Peyer's patch (tissue), 4 donors: ENCODE measurements at regions not wholly inside any gene's neighbourhood (a gene's known extent, or its start where the extent isn't known, plus 50 kb on each side); places are given as distances from the start of the nearest gene placed in this dataset.

ENCODE experiments used
- DNase-seq, 3 donors: peaks; one replicate each; pipeline ENCODE4 v3.0.0-alpha.2; 2017 to 2019
- H3K27ac ChIP-seq, 4 donors: fragments of 200-600 bp; sonication (generic); one replicate each; pipeline ENCODE4 v1.5.1; 2016 to 2019
- H3K27me3 ChIP-seq, 2 donors: fragments of 200-600 bp; sonication (generic); one replicate each; pipeline ENCODE4 v1.5.1; 2019
- H3K36me3 ChIP-seq, 3 donors: fragments of 200-600 bp; sonication (generic); one replicate each; pipeline ENCODE4 v1.5.1; 2016 to 2019
- H3K4me1 ChIP-seq, 4 donors: fragments of 200-600 bp; sonication (generic); one replicate each; pipeline ENCODE4 v1.5.1; 2016 to 2019
- H3K4me3 ChIP-seq, 4 donors: fragments of 200-600 bp; sonication (generic); 1 replicate in 3 of 4; 2 replicates in 1 of 4; pipeline ENCODE4 v1.5.1; 2016 to 2019; ENCODE audit warnings: mild to moderate bottlenecking in 1 of 4
- H3K9me3 ChIP-seq, 4 donors: fragments of 200-600 bp; sonication (generic); one replicate each; pipeline ENCODE4 v1.5.1; 2016 to 2019; ENCODE audit warnings: mild to moderate bottlenecking in 1 of 4
- CTCF ChIP-seq, 6 experiments: fragments of 450-650 bp in 4 of 6; fragments of 200-600 bp in 2 of 6; sonication (generic) in 1 of 6; IDR thresholded peaks; one replicate each; pipeline ENCODE4 v1.5.1; 2017 to 2019; ENCODE audit warnings: antibody characterized with exemption in 6 of 6, mild to moderate bottlenecking in 3 of 6, moderate library complexity in 1 of 6
- POLR2A ChIP-seq, 2 donors: fragments of 450-650 bp; IDR thresholded peaks; one replicate each; pipeline ENCODE4 v1.5.1; 2017; ENCODE audit warnings: antibody characterized with exemption in 2 of 2, mild to moderate bottlenecking in 2 of 2, moderate library complexity in 2 of 2

DNA sequence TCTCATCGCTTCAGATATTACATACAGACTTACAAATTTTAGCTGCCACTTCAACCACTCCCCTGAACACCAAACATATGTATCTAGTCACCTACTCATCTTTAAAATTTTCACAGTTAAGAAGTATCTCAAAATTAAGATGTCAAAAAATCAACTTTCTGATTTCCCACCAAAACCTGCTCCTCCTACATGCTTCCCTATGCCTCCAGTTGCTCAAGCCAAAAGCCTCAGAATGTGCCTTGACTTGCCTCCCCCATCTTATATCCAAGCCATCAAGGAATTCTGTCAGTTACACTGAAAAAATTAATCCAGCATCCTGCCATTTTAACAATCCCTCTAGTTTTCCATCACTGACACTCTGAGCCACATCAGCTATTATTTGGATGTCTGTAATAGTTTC is 85.0 kb downstream of the SPRY2 start:
- no peak for DNase-seq
- no peaks in the 10 kb centered on the region for H3K27me3 ChIP-seq
- no peak overlapping the region for H3K27ac ChIP-seq
- peaks cover 0 to 3% (median 0%) of the 10 kb centered on the region in 4 donors for H3K4me1 ChIP-seq
- no peak for TF ChIP-seq POLR2A (IDR thresholded peaks at IDR 0.05)
- TF ChIP-seq CTCF (IDR thresholded peaks at IDR 0.05), result no peak
- H3K4me3 ChIP-seq, result no peak overlapping the region
- no peaks in the 10 kb centered on the region for H3K9me3 ChIP-seq
- no peaks in the 10 kb centered on the region for H3K36me3 ChIP-seq

GRCh38 chr13:80251403-80251802 is 89.5 kb downstream of the SPRY2 start:
- H3K27me3 ChIP-seq, result no peaks in the 10 kb centered on the region
- H3K36me3 ChIP-seq, result no peaks in the 10 kb centered on the region
- no peak overlapping the region for H3K27ac ChIP-seq
- TF ChIP-seq POLR2A (IDR thresholded peaks at IDR 0.05) (no peak), CTCF (IDR thresholded peaks at IDR 0.05) (peak in 2 of 6 experiments; percentile 14 to 15)
- no peaks in the 10 kb centered on the region for H3K4me1 ChIP-seq
- H3K4me3 ChIP-seq, result no peak overlapping the region
- no peaks in the 10 kb centered on the region for H3K9me3 ChIP-seq
- DNase-seq, result no peak

GRCh38 chr13:80250213-80250810 is 90.6 kb downstream of the SPRY2 start:
- Histone ChIP-seq H3K27me3 (no peaks in the 10 kb centered on the region), H3K9me3 (no peaks in the 10 kb centered on the region), H3K4me3 (no peak overlapping the region), H3K36me3 (no peaks in the 10 kb centered on the region), H3K4me1 (no peaks in the 10 kb centered on the region), H3K27ac (no peak overlapping the region)
- TF ChIP-seq CTCF (IDR thresholded peaks at IDR 0.05) (no peak), POLR2A (IDR thresholded peaks at IDR 0.05) (no peak)
- DNase-seq, result no peak

GRCh38 chr13:80249516-80250212 is 91.3 kb downstream of the SPRY2 start:
- Histone ChIP-seq H3K36me3 (no peaks in the 10 kb centered on the region), H3K9me3 (no peaks in the 10 kb centered on the region), H3K27me3 (no peaks in the 10 kb centered on the region), H3K4me3 (no peak overlapping the region), H3K27ac (no peak overlapping the region), H3K4me1 (no peaks in the 10 kb centered on the region)
- no peak for DNase-seq
- TF ChIP-seq CTCF (IDR thresholded peaks at IDR 0.05) (no peak), POLR2A (IDR thresholded peaks at IDR 0.05) (no peak)

GRCh38 chr13:80245162-80245733 is 95.7 kb downstream of the SPRY2 start:
- no peaks in the 10 kb centered on the region for H3K27me3 ChIP-seq
- no peaks in the 10 kb centered on the region for H3K4me1 ChIP-seq
- no peak for TF ChIP-seq CTCF (IDR thresholded peaks at IDR 0.05)
- no peak for TF ChIP-seq POLR2A (IDR thresholded peaks at IDR 0.05)

More at GRCh38 chr13:80245162-80245733, 95.7 kb downstream of the SPRY2 start:
- Histone ChIP-seq H3K36me3 (no peaks in the 10 kb centered on the region), H3K9me3 (no peaks in the 10 kb centered on the region), H3K4me3 (no peak overlapping the region), H3K27ac (no peak overlapping the region)
- DNase-seq, result no peak
